A673 (cell line): ENCODE measurements at regions not wholly inside any gene's neighbourhood (a gene's known extent, or its start where the extent isn't known, plus 50 kb on each side); places are given as distances from the start of the nearest gene placed in this dataset.

ENCODE experiments used
- BruUV-seq: library from RNA; stranded (reverse); fragments of 400-500 nt; replicated peaks from 2 replicates; lab custom pipeline; 2021; lab: Mats Ljungman, UMichigan
- CTCF ChIA-PET: fragments of 300-600 bp; sonication (Branson Sonifier 250); formaldehyde crosslinking; loops from one replicate; lab custom pipeline; 2022; ENCODE audit warnings: antibody characterized with exemption; lab: Charles Lee
- POLR2A ChIA-PET: fragments of 300-600 bp; sonication (Branson Sonifier 250); formaldehyde crosslinking; loops from one replicate; lab custom pipeline; 2022; ENCODE audit warnings: antibody characterized with exemption; ENCODE audit not compliant: low non-redundant PET; lab: Charles Lee
- DNase-seq: peaks from one replicate; pipeline ENCODE4 v3.0.0-alpha.2; 2015; ENCODE audit warnings: low spot score
- H3K27ac ChIP-seq: fragments of 200-600 bp; sonication (generic); 2 replicates; pipeline ENCODE4 v1.5.1; 2016; ENCODE audit warnings: mixed run types, low read depth, mild to moderate bottlenecking, mixed read lengths, antibody characterized with exemption, low read length; ENCODE audit not compliant: poor library complexity, severe bottlenecking
- H3K27me3 ChIP-seq: fragments of 200-600 bp; sonication (generic); replicated peaks from 2 replicates; pipeline ENCODE4 v1.6.1; 2017; ENCODE audit warnings: mixed run types, low read depth, mild to moderate bottlenecking, mixed read lengths, antibody characterized with exemption, low read length; ENCODE audit not compliant: insufficient read depth, poor library complexity
- H3K36me3 ChIP-seq: fragments of 200-600 bp; sonication (generic); 2 replicates; pipeline ENCODE4 v1.6.1; 2016; ENCODE audit warnings: mixed run types, mild to moderate bottlenecking, mixed read lengths, antibody characterized with exemption, low read length; ENCODE audit not compliant: insufficient read depth, poor library complexity, severe bottlenecking
- H3K4me1 ChIP-seq: fragments of 200-600 bp; sonication (generic); 2 replicates; pipeline ENCODE4 v1.6.1; 2017; ENCODE audit warnings: mixed run types, mild to moderate bottlenecking, mixed read lengths, antibody characterized with exemption, low read length; ENCODE audit not compliant: insufficient read depth, poor library complexity, severe bottlenecking
- H3K4me3 ChIP-seq: fragments of 200-600 bp; sonication (generic); 2 replicates; pipeline ENCODE4 v1.5.1; 2016; ENCODE audit warnings: low read depth, mixed run types, mild to moderate bottlenecking, mixed read lengths, low read length; ENCODE audit not compliant: poor library complexity, severe bottlenecking
- H3K9me3 ChIP-seq: fragments of 200-600 bp; sonication (generic); 2 replicates; pipeline ENCODE4 v1.6.1; 2016; ENCODE audit warnings: mixed run types, low read depth, mild to moderate bottlenecking, mixed read lengths, antibody characterized with exemption, low read length; ENCODE audit not compliant: poor library complexity, severe bottlenecking
- CTCF ChIP-seq: fragments of 300-800, 200-600 bp; sonication (generic); conservative IDR thresholded peaks from 2 replicates; pipeline ENCODE4 v1.5.1; 2017; ENCODE audit warnings: low read depth, mild to moderate bottlenecking, antibody characterized with exemption, low read length, moderate library complexity, mixed read lengths
- EZH2 ChIP-seq: fragments of 200-600 bp; sonication (generic); IDR thresholded peaks from 2 replicates; pipeline ENCODE4 v1.6.1; 2017; ENCODE audit warnings: borderline replicate concordance, low read depth, mild to moderate bottlenecking, mixed read lengths, antibody characterized with exemption, low read length; ENCODE audit not compliant: poor library complexity, severe bottlenecking
- intact Hi-C: fragments of 100-400 bp; cut with micrococcal nuclease; formaldehyde crosslinking; loops from one replicate; pipeline ENCODE4 v1.10.0; 2022; ENCODE audit not compliant: unreplicated experiment

- H3K4me3 ChIP-seq: no peak overlapping the region
- DNase-seq: no peak
- no TSS peak for BruUV-seq
- ChIA-PET CTCF (no interaction called here), POLR2A (no interaction called here)
- peaks cover 40% of the 10 kb centered on the region for H3K9me3 ChIP-seq
- H3K27me3 ChIP-seq: no peaks in the 10 kb centered on the region
- no peaks in the 10 kb centered on the region for H3K36me3 ChIP-seq
- no peak overlapping the region for H3K27ac ChIP-seq
- intact Hi-C loops: no loop called here
- TF ChIP-seq EZH2 (no peak), CTCF (no peak)
- no peaks in the 10 kb centered on the region for H3K4me1 ChIP-seq
Observed at GRCh38 chr5:3010301-3010952, 258.9 kb upstream of the IRX2 start.

- BruUV-seq: no TSS peak
- CTCF ChIA-PET: no interaction called here
- intact Hi-C loops: no loop called here
Observed at GRCh38 chr5:3009605-3010004, 258.1 kb upstream of the IRX2 start.

GRCh38 chr5:3007577-3007976, 256.1 kb upstream of the IRX2 start:
- Histone ChIP-seq H3K9me3 (peaks cover 45% of the 10 kb centered on the region), H3K4me1 (no peaks in the 10 kb centered on the region), H3K36me3 (no peaks in the 10 kb centered on the region), H3K27ac (no peak overlapping the region), H3K4me3 (no peak overlapping the region), H3K27me3 (no peaks in the 10 kb centered on the region)
- BruUV-seq: no TSS peak
- no peak for TF ChIP-seq CTCF
- TF ChIP-seq EZH2: no peak
- CTCF ChIA-PET: no interaction called here
- no peak for DNase-seq
- intact Hi-C loops: no loop called here
- POLR2A ChIA-PET: no interaction called here

More at GRCh38 chr5:3009605-3010004, 258.1 kb upstream of the IRX2 start:
- no peak overlapping the region for H3K27ac ChIP-seq
- no peaks in the 10 kb centered on the region for H3K27me3 ChIP-seq
- DNase-seq: no peak
- no peak overlapping the region for H3K4me3 ChIP-seq
- H3K4me1 ChIP-seq: no peaks in the 10 kb centered on the region
- peaks cover 40% of the 10 kb centered on the region for H3K9me3 ChIP-seq
- TF ChIP-seq EZH2 (no peak), CTCF (no peak)
- H3K36me3 ChIP-seq: no peaks in the 10 kb centered on the region
- POLR2A ChIA-PET: no interaction called here
